ENCODE measurements at regions not wholly inside any gene's neighbourhood (a gene's known extent, or its start where the extent isn't known, plus 50 kb on each side); places are given as distances from the start of the nearest gene placed in this dataset.

DNA sequence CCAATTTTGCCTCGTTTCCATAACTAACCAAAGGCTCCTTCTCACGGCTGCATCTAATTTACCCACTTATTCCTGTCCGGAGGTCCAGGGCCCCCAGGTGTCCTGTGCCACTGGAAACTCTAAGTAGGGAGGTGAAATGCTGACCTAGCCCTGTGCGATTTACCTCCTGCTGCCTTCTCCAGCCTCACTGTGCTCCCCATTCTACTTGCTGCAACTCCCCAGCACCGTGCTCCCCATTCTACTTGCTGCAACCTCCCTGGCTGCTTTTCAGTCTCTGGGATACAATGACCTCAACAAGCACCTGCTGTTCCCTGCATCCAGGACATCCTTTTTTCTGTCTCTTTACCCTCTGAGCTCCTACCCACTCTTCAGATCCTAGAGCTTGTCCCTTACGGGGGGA is 254.7 kb upstream of the PROK2 start:
- H3K27me3 ChIP-seq (ENCODE audit: low read length), result no peaks in the 10 kb centered on the region
- no peak overlapping the region for H3K9ac ChIP-seq (ENCODE audit: low read length)
- no peaks in the 10 kb centered on the region for H3K9me2 ChIP-seq (replicated peaks; ENCODE audit: insufficient read depth, low read length)
- H3F3A ChIP-seq (ENCODE audit: insufficient read depth), result no peaks in the 10 kb centered on the region
- H3K9me3 ChIP-seq (ENCODE audit: insufficient read depth, low read length), result no peaks in the 10 kb centered on the region
- TF ChIP-seq EZH2phosphoT487 (conservative IDR thresholded peaks at IDR 0.05; ENCODE audit: low read length) (no peak), CTCF (IDR thresholded peaks at IDR 0.05; ENCODE audit: insufficient read depth, low read length, poor library complexity, severe bottlenecking) (no peak)
- no peaks in the 10 kb centered on the region for H3K36me3 ChIP-seq (ENCODE audit: low read length)
- no peak overlapping the region for H2AFZ ChIP-seq (ENCODE audit: low read depth, low read length, severe bottlenecking)
- no peaks in the 10 kb centered on the region for H3K79me2 ChIP-seq (ENCODE audit: insufficient read depth, low read length)
- no peak overlapping the region for H3K27ac ChIP-seq (ENCODE audit: low read depth, low read length)
- no peak overlapping the region for H3K4me2 ChIP-seq (ENCODE audit: low read depth, low read length, poor library complexity, severe bottlenecking)
- H4K20me1 ChIP-seq (ENCODE audit: low read depth, low read length), result no peaks in the 10 kb centered on the region
- no peak overlapping the region for H3K4me3 ChIP-seq (ENCODE audit: insufficient read depth, low read length, poor library complexity, severe bottlenecking)

DNA sequence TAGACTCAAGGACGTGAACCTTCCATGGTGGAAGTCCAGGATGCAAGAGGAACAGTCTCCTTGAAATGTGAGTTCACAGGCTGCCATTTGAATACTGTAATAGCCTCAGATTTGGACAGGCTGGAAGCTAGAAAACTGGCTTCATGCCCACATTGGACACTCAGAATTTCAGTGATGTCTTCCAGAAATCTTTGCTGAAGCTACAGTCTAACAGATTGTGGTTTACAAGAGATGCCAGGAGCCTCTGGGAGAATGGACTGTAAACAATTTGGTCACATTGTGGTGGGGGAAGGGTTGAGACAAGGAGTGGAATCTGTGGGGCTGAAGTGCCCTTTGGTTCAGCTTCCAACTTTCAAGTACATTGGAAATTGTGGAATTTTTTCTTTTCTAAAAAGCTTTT is 252.0 kb upstream of the PROK2 start:
- H3K9ac ChIP-seq (ENCODE audit: low read length), result no peak overlapping the region
- no peaks in the 10 kb centered on the region for H4K20me1 ChIP-seq (ENCODE audit: low read depth, low read length)
- H3K4me2 ChIP-seq (ENCODE audit: low read depth, low read length, poor library complexity, severe bottlenecking), result no peak overlapping the region
- H3K36me3 ChIP-seq (ENCODE audit: low read length), result no peaks in the 10 kb centered on the region
- H3K4me3 ChIP-seq (ENCODE audit: insufficient read depth, low read length, poor library complexity, severe bottlenecking), result no peak overlapping the region
- TF ChIP-seq EZH2phosphoT487 (conservative IDR thresholded peaks at IDR 0.05; ENCODE audit: low read length) (no peak), CTCF (IDR thresholded peaks at IDR 0.05; ENCODE audit: insufficient read depth, low read length, poor library complexity, severe bottlenecking) (no peak)
- H3K27me3 ChIP-seq (ENCODE audit: low read length), result no peaks in the 10 kb centered on the region
- no peaks in the 10 kb centered on the region for H3F3A ChIP-seq (ENCODE audit: insufficient read depth)
- no peak overlapping the region for H2AFZ ChIP-seq (ENCODE audit: low read depth, low read length, severe bottlenecking)
- no peaks in the 10 kb centered on the region for H3K9me2 ChIP-seq (replicated peaks; ENCODE audit: insufficient read depth, low read length)
- no peak overlapping the region for H3K27ac ChIP-seq (ENCODE audit: low read depth, low read length)
- no peaks in the 10 kb centered on the region for H3K79me2 ChIP-seq (ENCODE audit: insufficient read depth, low read length)
- no peaks in the 10 kb centered on the region for H3K9me3 ChIP-seq (ENCODE audit: insufficient read depth, low read length)

- H3K79me2 ChIP-seq (ENCODE audit: insufficient read depth, low read length), result no peaks in the 10 kb centered on the region
- no peak overlapping the region for H3K9ac ChIP-seq (ENCODE audit: low read length)
- H3K9me3 ChIP-seq (ENCODE audit: insufficient read depth, low read length), result no peaks in the 10 kb centered on the region
- no peaks in the 10 kb centered on the region for H3K9me2 ChIP-seq (replicated peaks; ENCODE audit: insufficient read depth, low read length)
- no peak overlapping the region for H2AFZ ChIP-seq (ENCODE audit: low read depth, low read length, severe bottlenecking)
- no peak overlapping the region for H3K27ac ChIP-seq (ENCODE audit: low read depth, low read length)
- H4K20me1 ChIP-seq (ENCODE audit: low read depth, low read length), result no peaks in the 10 kb centered on the region
- H3K4me3 ChIP-seq (ENCODE audit: insufficient read depth, low read length, poor library complexity, severe bottlenecking), result no peak overlapping the region
- no peaks in the 10 kb centered on the region for H3F3A ChIP-seq (ENCODE audit: insufficient read depth)
- no peaks in the 10 kb centered on the region for H3K27me3 ChIP-seq (ENCODE audit: low read length)
- TF ChIP-seq EZH2phosphoT487 (conservative IDR thresholded peaks at IDR 0.05; ENCODE audit: low read length), result no peak
- TF ChIP-seq CTCF (IDR thresholded peaks at IDR 0.05; ENCODE audit: insufficient read depth, low read length, poor library complexity, severe bottlenecking), result no peak
- H3K4me2 ChIP-seq (ENCODE audit: low read depth, low read length, poor library complexity, severe bottlenecking), result no peak overlapping the region
- no peaks in the 10 kb centered on the region for H3K36me3 ChIP-seq (ENCODE audit: low read length)
These were observed 250.7 kb upstream of the PROK2 start for GRCh38 chr3:72035606-72036005.

DNA sequence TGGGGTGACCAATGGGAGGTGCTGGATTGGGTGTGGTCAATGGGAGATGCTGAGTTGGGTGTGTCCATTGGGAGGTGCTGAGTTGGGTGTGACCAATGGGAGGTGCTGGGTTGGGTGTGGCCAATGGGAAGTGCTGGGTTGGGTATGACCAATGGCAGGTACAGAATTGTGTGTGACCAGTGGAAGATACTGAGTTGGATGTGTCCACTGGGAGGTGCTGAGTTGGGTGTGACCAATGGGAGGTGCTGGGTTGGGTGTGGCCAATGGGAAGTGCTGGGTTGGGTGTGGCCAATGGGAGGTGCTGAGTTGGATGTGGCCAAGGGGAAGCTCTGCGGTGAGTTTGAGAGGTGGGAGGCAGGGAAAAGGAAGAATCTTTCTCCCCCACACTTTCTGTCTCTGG is 250.0 kb upstream of the PROK2 start:
- Histone ChIP-seq H4K20me1 (ENCODE audit: low read depth, low read length) (no peaks in the 10 kb centered on the region), H3K4me2 (ENCODE audit: low read depth, low read length, poor library complexity, severe bottlenecking) (no peak overlapping the region), H2AFZ (ENCODE audit: low read depth, low read length, severe bottlenecking) (no peak overlapping the region), H3K9ac (ENCODE audit: low read length) (no peak overlapping the region), H3K27me3 (ENCODE audit: low read length) (no peaks in the 10 kb centered on the region), H3F3A (ENCODE audit: insufficient read depth) (no peaks in the 10 kb centered on the region), H3K9me3 (ENCODE audit: insufficient read depth, low read length) (no peaks in the 10 kb centered on the region), H3K27ac (ENCODE audit: low read depth, low read length) (no peak overlapping the region), H3K36me3 (ENCODE audit: low read length) (no peaks in the 10 kb centered on the region), H3K4me3 (ENCODE audit: insufficient read depth, low read length, poor library complexity, severe bottlenecking) (no peak overlapping the region), H3K79me2 (ENCODE audit: insufficient read depth, low read length) (no peaks in the 10 kb centered on the region), H3K9me2 (replicated peaks; ENCODE audit: insufficient read depth, low read length) (no peaks in the 10 kb centered on the region)
- TF ChIP-seq CTCF (IDR thresholded peaks at IDR 0.05; ENCODE audit: insufficient read depth, low read length, poor library complexity, severe bottlenecking) (no peak), EZH2phosphoT487 (conservative IDR thresholded peaks at IDR 0.05; ENCODE audit: low read length) (no peak)

All from SU-DHL-6 (cell line).